ENCODE measurements at regions not wholly inside any gene's neighbourhood (a gene's known extent, or its start where the extent isn't known, plus 50 kb on each side); places are given as distances from the start of the nearest gene placed in this dataset.

- peaks cover 51% of the 10 kb centered on the region for H3K27me3 Mint-ChIP-seq (ENCODE audit: insufficient read depth, unreplicated experiment)
- no peaks in the 10 kb centered on the region for H3K4me1 Mint-ChIP-seq (ENCODE audit: insufficient read depth, unreplicated experiment)
- no peak overlapping the region for H3K27ac Mint-ChIP-seq (ENCODE audit: low read depth, unreplicated experiment)
- DNase-seq (ENCODE audit: unreplicated experiment): no peak
- no TSS peak for BruUV-seq (replicated peaks)
- intact Hi-C loops (cut with micrococcal nuclease): no loop called here
- no peak for TF ChIP-seq CTCF (IDR thresholded peaks at IDR 0.05; ENCODE audit: unreplicated experiment)
- H3K36me3 Mint-ChIP-seq (ENCODE audit: insufficient read depth, unreplicated experiment): no peaks in the 10 kb centered on the region
- CTCF ChIA-PET: interaction anchor here (0.7 to 0.9 kb wide), 2 partner anchors 196 to 227 kb away, joined by 3 read pairs; no protein-coding TSS in a partner anchor
- H3K9me3 Mint-ChIP-seq (ENCODE audit: unreplicated experiment): peaks cover 12% of the 10 kb centered on the region
- H3K4me3 Mint-ChIP-seq (ENCODE audit: unreplicated experiment): no peak overlapping the region
- POLR2A ChIA-PET: interaction anchor here (0.7 to 1.4 kb wide), 2 partner anchors 10 to 315 kb away, joined by 3 read pairs; no protein-coding TSS in a partner anchor
Observed at GRCh38 chr11:119835753-119836152, 106.8 kb upstream of the NECTIN1 start.

GRCh38 chr11:119832202-119832935, 103.4 kb upstream of the NECTIN1 start:
- DNase-seq (ENCODE audit: unreplicated experiment): no peak
- Mint-ChIP-seq H3K36me3 (ENCODE audit: insufficient read depth, unreplicated experiment) (no peaks in the 10 kb centered on the region), H3K9me3 (ENCODE audit: unreplicated experiment) (peaks cover 8% of the 10 kb centered on the region), H3K4me3 (ENCODE audit: unreplicated experiment) (no peak overlapping the region), H3K4me1 (ENCODE audit: insufficient read depth, unreplicated experiment) (no peaks in the 10 kb centered on the region), H3K27me3 (ENCODE audit: insufficient read depth, unreplicated experiment) (peaks cover 44% of the 10 kb centered on the region), H3K27ac (ENCODE audit: low read depth, unreplicated experiment) (no peak overlapping the region)
- ChIA-PET CTCF (no interaction called here), POLR2A (interaction anchor here (1.1 kb wide), 1 partner anchor 11 kb away, joined by 4 read pairs; no protein-coding TSS in a partner anchor)
- no peak for TF ChIP-seq CTCF (IDR thresholded peaks at IDR 0.05; ENCODE audit: unreplicated experiment)
- BruUV-seq (replicated peaks): no TSS peak
- intact Hi-C loops (cut with micrococcal nuclease): no loop called here

GRCh38 chr11:119831011-119831410, 102.0 kb upstream of the NECTIN1 start:
- Mint-ChIP-seq H3K4me1 (ENCODE audit: insufficient read depth, unreplicated experiment) (no peaks in the 10 kb centered on the region), H3K4me3 (ENCODE audit: unreplicated experiment) (no peak overlapping the region), H3K9me3 (ENCODE audit: unreplicated experiment) (no peaks in the 10 kb centered on the region), H3K27me3 (ENCODE audit: insufficient read depth, unreplicated experiment) (peaks cover 51% of the 10 kb centered on the region), H3K36me3 (ENCODE audit: insufficient read depth, unreplicated experiment) (no peaks in the 10 kb centered on the region), H3K27ac (ENCODE audit: low read depth, unreplicated experiment) (no peak overlapping the region)
- no peak for DNase-seq (ENCODE audit: unreplicated experiment)
- intact Hi-C loops (cut with micrococcal nuclease): no loop called here
- TF ChIP-seq CTCF (IDR thresholded peaks at IDR 0.05; ENCODE audit: unreplicated experiment): no peak
- no TSS peak for BruUV-seq (replicated peaks)
- ChIA-PET CTCF (no interaction called here), POLR2A (no interaction called here)

GRCh38 chr11:119830400-119830799, 101.4 kb upstream of the NECTIN1 start:
- Mint-ChIP-seq H3K27me3 (ENCODE audit: insufficient read depth, unreplicated experiment) (peaks cover 51% of the 10 kb centered on the region), H3K27ac (ENCODE audit: low read depth, unreplicated experiment) (no peak overlapping the region), H3K4me1 (ENCODE audit: insufficient read depth, unreplicated experiment) (no peaks in the 10 kb centered on the region), H3K36me3 (ENCODE audit: insufficient read depth, unreplicated experiment) (no peaks in the 10 kb centered on the region), H3K9me3 (ENCODE audit: unreplicated experiment) (no peaks in the 10 kb centered on the region), H3K4me3 (ENCODE audit: unreplicated experiment) (no peak overlapping the region)
- DNase-seq (ENCODE audit: unreplicated experiment): no peak
- POLR2A ChIA-PET: interaction anchor here (0.6 to 1.0 kb wide), 2 partner anchors 21 to 284 kb away, joined by 3 read pairs; no protein-coding TSS in a partner anchor
- intact Hi-C loops (cut with micrococcal nuclease): no loop called here
- CTCF ChIA-PET: no interaction called here
- BruUV-seq (replicated peaks): no TSS peak
- TF ChIP-seq CTCF (IDR thresholded peaks at IDR 0.05; ENCODE audit: unreplicated experiment): no peak

Data from MCF 10A (cell line).